GM18907 (cell line): ENCODE measurements at regions not wholly inside any gene's neighbourhood (a gene's known extent, or its start where the extent isn't known, plus 50 kb on each side); places are given as distances from the start of the nearest gene placed in this dataset.
"Not testable (repeated sequence)": the region's sequence is repeated elsewhere in the genome, so short reads cannot be mapped to it uniquely, and the experiment has no call there.

ENCODE experiments used
- ATAC-seq: cut with Tn5 transposase; IDR thresholded peaks from one replicate; pipeline ENCODE4 v1.9.1; 2021; ENCODE audit warnings: mild to moderate bottlenecking, moderate library complexity; ENCODE audit not compliant: unreplicated experiment

DNA sequence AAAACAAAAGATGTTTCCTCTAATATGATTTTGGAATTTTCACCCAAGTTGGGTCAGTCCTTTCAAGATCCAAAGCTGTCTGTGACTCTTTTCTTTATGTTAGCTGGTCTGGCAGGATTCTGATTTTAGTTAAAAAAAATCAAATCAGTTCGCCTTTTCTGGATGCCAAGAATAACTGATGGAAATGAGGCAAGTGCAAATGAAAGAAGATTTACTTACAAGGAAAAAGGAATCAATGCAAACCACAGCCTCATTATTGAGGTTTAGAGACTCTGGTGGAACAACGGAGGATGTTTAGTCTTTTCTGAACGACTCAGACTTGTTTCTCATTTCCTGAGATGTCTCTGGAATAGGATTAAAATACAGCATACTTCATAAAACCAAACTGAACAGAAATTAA lies 117.0 kb upstream of the DYRK2 start:
- ATAC-seq, result no peak

DNA sequence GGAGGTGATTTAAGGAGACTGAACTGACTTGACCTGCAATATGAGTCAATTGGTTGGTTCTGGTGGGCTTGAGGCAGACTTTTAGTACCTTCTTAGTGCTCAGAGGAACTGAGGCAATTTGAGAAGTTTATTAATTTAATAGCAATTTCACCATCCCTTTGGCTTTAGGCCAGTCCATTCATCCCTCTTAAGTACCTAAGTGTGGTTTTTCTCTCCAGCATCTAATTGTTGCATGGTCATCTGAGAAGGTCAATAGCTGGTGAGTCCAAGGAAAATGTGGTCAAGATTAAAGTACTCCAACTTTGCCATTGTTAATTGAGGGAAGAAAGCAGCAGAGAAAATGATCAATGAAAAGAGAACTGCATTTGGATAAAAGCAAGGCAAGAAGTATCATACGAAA lies 115.4 kb upstream of the DYRK2 start:
- ATAC-seq, result no peak

DNA sequence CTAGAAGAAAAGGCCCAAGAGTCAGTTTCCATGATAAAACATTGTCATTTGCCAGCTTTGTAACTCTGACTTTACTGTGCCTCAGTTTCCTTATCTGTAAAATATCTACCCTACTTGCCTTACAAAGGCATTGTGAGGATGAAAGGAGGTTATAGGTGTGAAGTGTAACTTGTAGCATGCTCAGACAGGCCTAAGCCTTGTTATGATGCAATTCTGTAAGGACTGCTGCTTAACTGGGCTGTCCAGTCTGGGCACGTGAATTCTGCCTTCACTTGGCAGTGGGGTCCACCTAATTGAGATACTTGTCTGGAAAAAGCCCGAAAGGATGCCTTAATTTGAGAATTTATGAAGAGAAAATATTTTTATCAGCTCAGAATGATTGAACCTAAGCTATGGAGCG lies 114.5 kb upstream of the DYRK2 start:
- ATAC-seq, result no peak

DNA sequence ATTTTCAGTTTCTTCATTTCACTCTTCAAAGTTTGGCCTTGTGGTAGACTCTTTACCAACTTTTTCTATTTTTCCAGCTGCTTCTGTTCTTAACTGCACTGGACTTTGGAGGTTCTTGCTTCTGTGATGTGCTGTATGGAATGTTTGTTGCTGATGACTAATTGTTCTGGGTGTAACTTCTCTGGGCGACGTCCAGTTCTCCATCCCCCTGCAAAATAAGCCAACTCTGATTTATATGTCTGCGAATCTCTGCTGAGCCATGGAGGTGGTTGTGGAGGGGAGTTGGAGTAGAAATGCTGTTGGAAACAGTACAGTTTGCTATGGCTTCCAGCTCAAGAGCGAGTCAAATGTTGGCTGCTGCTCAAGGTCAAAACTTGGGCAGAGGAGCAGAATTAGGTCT lies 113.9 kb upstream of the DYRK2 start:
- ATAC-seq, result no peak

DNA sequence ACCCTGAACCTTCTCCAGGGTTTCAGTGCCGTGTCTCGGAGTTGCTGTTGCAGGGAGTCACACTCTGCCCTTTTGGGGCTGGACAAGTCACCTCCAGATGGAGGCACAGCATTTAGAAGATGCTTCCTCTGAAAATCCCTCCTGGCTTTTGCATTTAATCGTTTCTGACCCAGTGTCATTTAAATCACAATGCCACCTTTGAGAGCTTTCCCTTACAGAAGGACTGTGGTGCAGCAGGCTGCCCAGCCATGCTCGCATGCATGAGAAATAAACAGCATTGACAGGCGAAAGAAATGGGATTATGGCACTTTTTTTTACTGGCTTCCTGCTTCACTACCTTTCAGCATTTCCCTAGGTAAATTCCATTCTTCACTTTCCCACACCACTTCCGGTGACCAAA lies 113.4 kb upstream of the DYRK2 start:
- ATAC-seq, result no peak

DNA sequence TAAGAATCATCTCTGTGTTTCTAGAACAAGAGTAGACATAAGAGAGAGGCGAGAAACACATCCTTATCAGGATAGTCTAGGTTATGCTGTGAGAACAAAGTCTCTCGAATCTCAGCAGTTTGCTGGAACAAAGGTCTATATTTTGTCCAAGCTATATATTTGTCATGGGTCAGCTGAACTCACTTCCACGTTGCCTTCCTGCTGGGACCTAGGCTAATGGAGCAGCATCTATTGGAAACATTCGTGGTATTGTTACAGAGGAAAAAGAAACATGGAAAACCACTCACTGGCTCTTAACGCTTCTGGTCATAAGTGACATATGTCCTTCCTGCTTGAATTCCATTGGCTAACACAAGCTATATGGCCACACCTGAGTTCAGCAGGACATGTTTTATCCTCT lies 112.6 kb upstream of the DYRK2 start:
- no peak for ATAC-seq

DNA sequence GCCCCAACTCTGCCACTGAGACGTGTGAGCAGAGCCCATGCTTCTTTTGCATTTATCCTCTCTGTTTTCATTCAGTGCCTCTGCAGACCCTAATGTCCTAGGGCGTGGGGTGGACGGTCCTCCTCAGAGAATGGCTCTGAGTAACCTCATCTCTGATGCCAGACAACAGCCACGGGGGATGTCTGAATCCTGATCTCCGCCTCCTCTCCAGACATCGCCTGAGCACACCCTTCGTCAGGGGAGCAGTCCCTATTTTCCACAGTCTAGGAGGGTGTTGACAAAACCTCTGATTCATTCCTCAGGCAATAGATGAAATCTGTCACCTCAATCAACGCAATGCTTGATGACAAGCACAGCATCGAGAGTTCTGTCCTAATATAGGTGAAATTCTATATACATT lies 109.2 kb upstream of the DYRK2 start:
- ATAC-seq, result no peak

DNA sequence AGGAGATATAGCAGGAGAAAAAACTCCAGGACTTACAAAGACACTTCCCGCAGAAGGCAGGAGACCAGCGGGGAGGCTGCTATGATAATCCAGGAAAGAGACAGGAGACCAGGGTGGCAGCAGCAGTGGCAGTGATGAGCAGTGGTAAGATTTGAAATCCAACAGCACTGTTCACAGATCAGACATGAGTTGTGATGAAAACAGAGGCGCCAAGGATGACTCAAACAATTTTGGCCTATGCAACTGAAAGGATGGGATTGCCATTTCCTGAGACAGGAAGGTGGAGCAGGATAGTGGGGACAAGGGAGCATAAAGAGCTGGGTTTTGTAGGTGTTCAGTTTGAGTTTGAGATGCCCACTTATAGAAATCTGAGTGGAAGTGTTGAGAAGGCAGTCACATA lies 108.6 kb upstream of the DYRK2 start:
- no peak for ATAC-seq

DNA sequence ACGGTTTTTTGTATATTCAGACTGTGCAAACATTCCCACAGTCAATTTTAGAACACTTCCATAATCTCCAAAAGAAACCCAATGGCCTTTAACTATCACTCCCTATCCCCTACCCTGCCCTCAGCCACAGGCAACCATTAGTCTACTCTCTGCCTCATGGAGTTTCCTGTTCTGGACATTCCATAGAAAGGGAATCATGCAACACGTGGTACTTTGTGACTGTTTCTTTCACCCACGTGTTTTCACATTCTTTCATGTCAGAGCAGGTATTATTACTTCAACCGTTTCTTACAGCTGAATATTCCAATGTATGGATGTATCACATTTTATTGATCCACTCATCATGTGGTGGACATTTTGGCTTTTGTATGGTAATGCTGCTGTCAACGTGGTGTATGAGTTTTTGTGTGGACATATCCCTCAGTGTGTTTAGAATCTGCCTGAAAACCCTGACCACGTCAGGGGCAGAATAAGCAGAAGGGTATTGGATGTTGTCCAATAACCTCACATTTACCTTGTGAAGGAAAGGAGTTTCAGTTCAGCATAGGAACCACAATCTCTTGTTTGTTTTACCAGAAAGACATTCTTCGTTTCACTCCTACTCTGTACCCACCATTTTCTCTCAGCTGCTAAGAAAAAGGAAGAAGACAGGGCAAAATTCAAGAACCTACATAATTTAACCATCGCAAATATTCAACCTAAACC lies 107.5 kb upstream of the DYRK2 start:
- ATAC-seq, result peak; percentile 77

DNA sequence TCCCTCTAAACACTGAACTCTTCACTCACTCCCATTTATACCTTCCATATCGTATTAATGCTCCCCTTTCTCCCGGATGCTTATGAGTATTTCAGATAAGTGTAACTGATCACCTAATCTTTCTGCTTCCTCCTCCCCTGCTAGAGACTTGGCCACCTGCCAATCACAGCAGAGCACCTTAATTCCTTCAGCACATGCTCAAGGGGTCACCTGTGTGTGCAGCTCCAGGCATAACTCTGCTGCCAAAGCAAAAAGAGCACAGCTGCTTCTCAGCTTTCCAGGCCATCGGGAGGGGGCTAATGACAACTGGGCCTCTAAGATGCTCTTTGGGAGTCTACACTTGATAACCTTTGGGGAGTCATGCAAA lies 106.9 kb upstream of the DYRK2 start:
- peak; percentile 29 for ATAC-seq

DNA sequence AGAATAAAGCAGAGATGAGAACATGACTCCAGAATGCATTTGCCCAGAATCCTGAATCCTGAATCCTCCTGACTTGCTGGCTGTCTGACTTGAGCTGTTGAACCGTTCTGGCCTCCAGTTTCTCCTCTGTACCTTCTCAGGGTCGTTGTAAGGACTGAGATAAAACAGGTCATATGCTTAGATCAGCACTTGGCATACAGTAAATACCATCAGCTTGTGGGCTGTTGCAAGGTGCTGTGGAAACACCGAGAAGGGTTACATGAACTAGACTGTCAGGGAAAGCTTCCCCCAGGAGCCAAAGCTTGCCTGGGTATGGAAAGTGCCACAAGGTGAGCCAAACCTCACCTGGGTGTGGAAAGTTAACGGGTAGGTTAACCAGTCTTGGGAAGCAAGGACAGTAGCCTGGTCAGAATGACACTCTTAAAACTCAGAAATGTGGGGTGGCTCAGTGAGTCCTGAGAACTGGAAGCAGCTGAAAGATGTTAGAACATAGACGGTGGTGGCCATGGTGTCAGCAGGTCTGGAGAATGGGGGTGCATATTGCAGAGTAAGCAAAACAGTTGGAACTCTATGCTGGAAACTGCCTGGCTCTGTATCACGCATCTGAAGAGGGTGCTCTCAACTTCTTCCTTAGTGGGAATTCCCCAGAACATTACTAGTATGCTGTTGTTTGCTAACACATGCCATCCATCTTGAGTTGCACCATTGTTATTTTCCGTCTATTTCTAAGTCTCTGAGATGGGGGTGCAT lies 105.3 kb upstream of the DYRK2 start:
- no peak for ATAC-seq

DNA sequence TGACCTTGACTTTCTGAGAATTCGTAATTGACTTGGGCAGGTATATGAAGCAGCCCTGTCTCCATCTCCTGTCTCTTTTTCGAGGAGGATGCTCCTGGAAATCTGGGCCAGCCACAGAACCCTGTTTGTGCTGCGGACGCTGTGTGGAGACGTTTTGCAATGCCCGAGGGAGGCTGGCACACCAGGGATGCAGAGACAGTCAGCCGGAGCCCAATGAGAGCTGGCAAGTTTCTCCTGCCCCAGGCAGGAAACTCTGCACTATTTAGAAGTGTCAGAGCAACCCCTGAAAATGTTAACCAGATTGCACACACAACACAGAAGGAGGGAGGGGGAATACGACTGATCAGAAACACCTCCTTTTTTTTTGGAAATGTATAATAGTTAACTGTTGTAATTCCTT lies 103.2 kb upstream of the DYRK2 start:
- no peak for ATAC-seq

DNA sequence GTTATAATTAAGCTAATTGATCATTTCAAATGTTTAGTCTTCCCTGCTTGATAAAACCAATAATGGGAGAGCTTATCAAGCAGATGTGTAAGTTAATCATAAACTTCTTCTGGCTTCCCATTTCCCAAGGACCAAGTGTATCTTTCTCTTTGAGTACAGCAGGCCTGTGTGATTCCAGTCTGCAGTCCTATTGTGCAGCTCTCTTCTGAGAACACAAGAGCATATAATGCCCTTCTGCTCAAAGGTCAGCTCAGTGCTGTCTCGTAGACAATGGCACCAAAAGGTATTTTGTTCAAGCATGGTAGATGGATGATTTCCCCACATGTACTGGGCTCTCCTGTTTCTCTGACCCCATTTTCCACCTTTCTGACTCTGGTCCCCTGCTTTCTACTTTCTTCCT lies 101.8 kb upstream of the DYRK2 start:
- no peak for ATAC-seq

DNA sequence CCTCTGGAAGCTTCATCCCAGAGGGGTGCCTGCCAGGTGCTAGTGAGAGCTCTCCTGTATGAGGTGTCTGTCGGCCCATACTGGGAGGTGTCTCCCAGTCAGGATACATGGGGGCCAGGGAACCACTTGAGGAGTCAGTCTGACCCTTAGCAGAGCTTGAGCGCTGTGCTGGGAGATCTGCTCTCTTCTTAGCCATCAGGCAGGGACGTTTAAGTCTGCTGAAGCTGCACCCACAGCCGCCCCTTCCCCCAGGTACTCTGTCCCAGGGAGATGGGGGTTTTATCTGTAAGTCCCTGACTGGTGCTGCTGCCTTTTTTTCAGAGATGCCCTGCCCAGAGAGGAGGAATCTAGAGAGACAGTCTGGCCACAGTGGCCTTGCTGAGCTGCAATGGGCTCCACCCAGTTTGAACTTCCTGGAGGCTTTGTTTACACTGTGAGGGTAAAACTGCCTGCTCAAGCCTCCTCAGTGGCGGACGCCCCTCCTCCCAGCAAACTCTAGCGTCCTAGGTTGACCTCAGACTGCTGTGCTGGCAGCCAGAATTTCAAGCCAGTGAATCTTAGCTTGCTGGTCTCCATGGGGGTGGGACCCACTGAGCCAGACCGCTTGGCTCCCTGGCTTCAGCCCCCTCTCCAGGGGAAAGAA lies 93.3 kb upstream of the DYRK2 start:
- ATAC-seq, result not testable (repeated sequence)

DNA sequence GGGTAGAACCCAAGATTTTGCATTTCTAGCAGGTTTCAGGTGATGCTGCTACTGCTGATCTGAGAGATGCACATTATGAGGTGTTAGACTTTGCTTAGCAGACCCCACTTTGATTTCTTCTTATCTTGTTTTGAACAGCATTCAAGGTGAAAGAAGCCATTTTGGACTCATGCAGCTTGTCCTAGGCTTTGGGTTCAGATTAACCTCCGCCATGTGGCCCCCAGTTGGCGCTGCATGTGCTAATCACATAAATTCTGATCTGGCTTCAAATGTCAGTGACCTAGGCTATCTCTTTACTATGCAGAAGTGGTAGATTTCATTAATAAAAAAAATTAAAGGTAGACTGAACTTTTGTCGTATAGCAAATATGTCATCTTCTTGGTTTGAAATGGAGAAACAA lies 89.8 kb upstream of the DYRK2 start:
- no peak for ATAC-seq

DNA sequence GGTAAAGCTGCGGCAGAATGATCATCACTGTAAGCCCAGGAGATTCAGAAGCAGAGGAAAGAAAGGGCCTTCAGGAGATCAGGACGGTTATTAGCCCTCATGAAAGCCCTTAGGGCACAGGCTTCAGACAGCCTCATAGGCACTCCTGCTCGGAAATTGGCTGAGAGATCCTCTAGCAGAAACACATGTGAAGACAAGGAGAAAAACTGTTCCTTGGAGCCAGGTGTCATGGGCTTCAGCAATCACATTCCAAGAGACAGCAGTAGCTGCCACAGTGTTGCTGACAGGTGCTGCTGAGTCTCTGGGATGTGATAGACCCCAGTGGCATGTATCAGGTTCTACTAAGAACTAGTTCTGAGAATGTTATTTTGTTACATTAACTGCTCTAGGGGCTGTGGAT lies 88.8 kb upstream of the DYRK2 start:
- ATAC-seq, result no peak

DNA sequence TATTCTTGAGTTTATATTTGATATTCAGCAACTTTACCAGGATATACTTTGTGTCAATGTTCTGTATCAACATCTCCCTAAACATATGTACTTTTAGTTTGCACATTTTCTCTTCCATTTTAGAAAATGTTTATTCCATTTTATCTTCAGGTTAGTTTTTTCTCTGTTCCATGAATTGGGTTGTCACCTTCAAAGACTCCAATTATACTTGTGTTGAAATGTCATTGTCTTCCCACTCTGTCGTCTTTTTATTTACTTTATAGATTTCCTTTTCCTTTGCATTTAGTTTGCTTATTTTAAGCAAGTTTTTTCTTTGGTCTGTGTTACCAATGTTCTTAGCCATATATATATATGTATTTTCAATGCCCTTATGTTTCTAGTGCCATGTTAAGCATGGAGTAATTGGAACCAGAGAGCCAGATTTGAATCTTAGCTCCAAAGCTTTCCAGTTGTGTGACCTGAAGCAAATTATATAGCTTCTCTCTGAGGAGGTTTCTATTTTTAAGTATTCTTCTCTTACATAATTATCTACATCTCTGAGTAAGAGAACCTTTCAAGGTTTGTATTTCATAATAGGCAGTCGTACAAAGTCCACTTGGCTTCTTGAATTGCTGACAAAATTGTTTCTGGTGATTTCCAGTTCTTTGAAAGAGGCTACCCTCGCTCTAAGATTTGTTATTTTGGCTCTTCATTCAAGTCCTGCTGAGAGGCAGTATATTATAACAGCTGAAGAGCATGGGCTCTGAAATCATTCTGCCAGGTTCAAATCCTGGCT lies 85.8 kb upstream of the DYRK2 start:
- no peak for ATAC-seq

DNA sequence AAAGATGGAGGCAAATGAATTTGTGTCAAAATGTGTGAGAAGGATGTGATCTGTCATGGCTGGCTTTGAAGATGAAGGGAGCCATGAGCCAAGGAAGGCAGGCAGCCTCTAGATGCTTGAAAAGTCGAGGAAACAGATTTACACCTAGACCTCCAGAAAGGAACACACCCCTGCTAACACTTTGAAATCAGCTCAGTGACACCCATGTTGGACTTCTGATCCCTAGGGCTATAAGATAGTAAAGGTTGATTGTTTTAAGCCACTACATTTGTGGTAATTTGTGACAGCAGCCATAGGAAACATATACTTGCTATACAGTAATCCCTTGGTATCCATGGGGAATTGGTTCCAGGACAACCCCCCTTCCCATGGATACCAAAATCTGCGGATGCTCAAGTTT lies 80.5 kb upstream of the DYRK2 start:
- no peak for ATAC-seq

DNA sequence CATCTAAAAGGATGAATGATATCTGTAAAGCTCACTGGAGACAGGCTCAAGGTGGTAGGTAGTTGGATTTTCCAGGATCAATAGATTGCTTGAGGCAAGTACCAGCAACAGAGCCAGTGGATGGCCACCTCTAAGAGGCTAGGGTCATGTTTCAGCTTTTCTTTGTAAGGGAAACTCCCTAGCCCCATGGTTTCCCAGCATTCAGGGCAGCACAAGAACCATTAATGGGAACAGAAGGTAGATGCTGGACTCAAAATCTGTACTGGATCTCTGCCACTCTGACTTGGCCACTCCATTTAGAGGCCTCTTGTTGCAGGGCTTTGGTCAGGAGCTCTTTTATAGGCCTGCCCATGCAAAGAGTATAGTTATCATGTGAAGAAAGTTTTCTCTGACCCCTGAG lies 76.1 kb upstream of the DYRK2 start:
- no peak for ATAC-seq

DNA sequence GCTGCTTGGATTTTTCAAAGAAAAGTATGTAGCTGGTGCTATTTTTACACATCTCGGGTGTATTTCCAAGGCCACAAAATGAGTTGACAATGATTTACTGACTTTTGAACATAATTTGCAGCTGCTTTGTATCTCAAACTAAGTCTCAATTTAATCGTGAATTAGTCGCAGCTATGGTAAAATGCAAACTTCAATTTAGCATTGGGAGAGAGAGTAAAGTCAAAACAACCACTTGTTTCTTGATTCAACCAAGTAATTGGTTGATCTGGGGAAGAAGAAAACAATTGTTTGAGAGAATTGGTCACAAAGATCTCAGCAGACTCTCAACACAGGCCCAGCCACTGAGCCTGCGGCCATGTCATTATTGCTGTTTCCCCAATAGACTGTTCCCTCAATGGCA lies 75.0 kb upstream of the DYRK2 start:
- no peak for ATAC-seq

DNA sequence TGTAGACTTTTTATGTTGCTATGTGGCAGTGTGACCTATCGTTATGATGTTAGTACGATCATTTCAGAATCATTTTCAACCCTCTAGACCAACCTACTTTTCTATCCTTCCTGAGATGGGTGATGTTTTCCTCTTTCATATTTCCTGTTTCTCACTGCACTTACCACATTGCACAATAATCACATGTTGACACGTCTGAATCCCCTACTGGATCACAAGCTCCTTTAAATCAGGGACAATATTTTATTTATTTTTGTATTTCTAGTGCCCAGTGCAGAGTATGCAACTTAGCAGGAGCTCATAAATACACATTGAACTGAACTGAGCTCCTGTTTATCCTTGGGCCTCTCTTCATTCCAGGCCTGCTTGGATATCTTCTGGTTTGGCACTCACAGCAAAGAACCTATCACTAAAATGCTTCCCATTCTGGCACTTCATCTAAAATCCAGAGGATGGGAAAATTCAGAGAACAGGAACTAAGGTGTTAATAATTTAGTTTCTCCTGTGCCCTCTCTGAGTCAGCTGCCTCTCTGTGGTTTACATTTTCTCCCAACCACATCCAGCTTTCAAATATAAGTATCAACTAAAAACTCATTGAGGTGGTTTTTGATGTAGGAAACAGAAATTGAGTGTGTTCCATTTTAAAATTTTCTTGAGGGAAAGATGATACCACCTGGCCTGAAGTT lies 69.4 kb upstream of the DYRK2 start:
- ATAC-seq, result no peak
